HG02571 (cell line): ENCODE measurements at regions not wholly inside any gene's neighbourhood (a gene's known extent, or its start where the extent isn't known, plus 50 kb on each side); places are given as distances from the start of the nearest gene placed in this dataset.
"Not testable (repeated sequence)": the region's sequence is repeated elsewhere in the genome, so short reads cannot be mapped to it uniquely, and the experiment has no call there.

Source experiments
- ATAC-seq: cut with Tn5 transposase; IDR thresholded peaks from one replicate; pipeline ENCODE4 v1.9.1; 2021; ENCODE audit warnings: mild to moderate bottlenecking, moderate library complexity; ENCODE audit not compliant: unreplicated experiment

DNA sequence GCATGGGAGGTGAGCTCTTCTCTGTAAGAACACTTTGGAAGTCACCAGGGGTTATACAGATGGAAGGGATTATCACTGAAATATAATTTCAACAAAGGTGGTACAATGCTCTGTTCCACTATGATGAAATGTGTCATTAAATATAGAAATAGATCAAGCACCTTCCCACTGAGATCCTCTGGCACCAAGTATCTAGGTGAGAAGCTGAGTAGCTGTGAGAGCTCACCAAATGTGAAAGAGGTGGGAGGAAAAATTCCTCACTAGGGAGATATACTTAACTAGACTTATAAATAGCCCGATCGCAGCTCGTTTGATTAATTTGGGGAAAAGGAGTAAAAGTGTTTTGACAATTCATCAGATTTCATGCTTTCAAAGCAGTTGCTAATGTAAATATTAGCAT is 247.6 kb downstream of the SMAD2 start:
- ATAC-seq, result no peak

DNA sequence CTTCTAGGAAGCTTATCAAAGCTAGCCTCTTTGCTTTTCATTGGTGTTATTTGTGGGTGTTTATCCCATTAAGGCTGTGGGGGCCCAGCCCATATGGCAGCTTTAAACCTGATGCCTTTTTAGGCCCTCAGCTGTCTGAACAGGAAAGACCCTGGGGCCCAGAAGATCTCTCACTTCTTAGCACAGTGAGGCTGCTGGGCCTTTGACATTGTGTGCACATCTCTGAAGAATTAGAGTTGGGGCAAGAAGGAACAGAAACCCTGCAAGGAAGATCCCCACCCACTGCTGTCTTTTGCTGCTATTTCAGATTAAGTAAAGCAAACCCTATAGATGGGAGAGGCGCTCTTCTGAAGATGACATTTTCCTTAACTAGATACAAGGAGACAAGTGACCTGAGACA is 250.0 kb downstream of the SMAD2 start:
- ATAC-seq, result peak; percentile 74

DNA sequence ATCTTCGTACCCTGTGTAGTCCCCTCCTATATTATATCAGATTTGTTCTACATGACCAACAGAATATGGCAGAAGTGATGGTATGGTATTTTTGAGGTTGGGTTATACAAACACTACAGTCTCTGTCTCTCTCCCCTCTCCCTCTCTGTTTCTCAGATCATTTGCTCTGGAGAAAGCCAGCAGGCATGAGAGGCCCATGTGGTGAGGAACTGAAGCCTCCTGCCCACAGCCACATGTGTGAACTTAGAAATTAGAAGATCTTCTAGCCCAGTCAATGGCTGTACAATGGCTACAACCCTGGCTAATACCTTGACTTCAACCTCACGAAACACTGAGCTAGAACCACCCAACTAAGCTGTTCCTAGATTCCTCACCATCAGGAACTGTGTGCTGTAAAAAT is 250.6 kb downstream of the SMAD2 start:
- ATAC-seq, result no peak

DNA sequence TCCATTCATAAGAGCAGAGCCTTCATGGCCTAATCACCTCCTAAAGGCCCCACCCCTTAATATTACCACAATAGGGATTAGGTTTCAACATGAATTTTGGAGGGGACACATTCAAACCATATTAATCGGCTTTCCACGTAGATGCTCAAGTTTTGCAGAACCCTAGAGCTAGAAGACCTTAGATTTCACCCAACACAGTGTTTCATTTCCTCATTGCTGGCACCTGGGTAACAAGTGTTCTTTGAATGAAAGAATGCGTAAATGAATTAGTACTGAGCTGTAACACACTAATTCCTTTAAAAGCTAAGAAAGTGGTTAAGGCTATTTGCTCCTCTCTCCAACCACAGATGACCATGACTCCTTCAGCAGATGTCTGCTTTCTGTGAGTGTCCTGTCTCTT is 252.5 kb downstream of the SMAD2 start:
- no peak for ATAC-seq

DNA sequence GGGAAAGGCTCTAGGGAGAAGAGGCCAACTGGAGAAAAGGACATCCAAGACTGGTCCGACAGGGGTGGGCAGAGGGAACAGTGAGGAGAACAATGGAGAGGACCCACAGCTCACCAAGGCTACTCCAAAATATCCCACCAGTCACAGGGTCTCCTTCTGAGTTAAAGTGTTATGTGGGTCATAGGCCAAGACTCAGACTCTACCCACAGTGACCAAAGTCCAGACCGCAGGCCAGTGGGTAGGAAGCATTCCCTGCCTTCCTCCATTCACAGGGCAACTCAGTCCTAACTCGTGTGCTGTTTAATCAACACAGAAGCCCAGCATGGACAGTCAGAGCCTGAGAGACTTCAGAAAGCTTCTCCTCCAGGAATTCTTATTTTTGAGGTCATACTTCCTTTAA is 260.6 kb downstream of the SMAD2 start:
- ATAC-seq, result no peak

DNA sequence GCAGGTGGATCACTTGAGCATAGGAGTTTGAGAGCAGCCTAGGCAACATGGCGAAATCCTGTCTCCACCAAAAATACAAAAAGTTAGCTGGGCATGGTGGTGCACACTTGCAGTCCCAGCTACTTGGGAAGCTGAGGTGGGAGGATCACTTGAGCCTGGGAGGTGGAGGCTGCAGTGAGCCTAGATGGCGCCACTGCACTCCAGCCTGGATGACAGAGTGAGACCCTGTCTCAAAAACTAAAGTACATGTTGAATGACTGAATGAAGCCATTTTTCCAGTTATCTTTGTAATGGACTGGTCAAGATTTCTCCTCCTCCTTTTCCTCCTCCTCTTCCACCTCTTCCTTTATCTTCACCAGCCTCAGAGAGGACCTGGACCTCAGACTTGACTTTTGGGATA is 272.0 kb downstream of the SMAD2 start:
- ATAC-seq, result no peak

DNA sequence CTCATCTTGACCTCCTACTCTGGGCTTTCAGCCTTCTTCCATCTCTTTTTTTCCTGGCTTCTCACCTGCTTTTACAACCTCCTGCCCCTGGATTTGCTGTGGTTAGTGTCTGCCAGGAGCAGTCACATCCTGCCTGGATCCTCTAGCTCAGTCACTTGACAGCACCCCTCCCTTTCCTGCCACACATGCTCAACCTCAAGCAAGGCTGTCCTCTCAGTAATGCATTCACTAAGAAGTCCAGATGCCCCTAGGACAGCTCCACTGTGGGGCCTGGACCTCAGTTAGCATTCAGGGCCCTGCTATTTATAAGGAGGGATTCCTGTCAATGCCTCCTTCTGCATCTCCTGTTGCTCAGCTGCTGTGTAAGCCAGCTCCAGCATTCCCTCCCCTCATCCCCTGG is 275.5 kb downstream of the SMAD2 start:
- ATAC-seq, result no peak

DNA sequence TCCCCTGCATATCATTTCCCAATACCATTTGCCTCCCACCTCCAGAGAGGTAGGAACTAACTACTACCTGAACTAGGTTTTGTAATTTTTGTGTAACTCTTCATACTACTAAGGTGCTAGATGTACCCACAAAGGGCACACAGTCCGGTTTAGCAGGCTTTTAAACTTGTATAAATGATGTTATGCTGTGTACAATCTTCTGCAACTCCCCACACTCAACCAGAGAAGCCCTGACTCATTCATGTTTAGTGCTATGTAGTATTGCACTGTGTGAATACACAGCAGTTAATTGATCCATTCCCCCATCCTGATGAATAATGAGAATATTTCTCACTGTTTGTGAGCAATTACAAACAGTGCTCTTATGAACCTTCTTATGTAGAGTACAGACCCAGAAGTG is 285.6 kb downstream of the SMAD2 start:
- no peak for ATAC-seq

DNA sequence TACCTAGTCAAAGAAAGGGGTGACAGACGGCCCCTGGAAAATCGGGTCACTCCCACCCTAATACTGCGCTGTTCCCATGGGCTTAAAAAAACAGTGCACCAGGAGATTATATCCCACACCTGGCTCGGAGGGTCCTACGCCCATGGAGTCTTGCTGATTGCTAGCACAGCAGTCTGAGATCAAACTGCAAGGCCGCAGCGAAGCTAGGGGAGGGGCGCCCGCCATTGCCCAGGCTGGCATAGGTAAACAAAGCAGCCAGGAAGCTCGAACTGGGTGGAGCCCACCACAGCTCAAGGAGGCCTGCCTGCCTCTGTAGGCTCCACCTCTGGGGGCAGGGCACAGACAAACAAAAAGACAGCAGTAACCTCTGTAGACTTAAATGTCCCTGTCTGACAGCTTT is 292.9 kb downstream of the SMAD2 start:
- not testable (repeated sequence) for ATAC-seq

DNA sequence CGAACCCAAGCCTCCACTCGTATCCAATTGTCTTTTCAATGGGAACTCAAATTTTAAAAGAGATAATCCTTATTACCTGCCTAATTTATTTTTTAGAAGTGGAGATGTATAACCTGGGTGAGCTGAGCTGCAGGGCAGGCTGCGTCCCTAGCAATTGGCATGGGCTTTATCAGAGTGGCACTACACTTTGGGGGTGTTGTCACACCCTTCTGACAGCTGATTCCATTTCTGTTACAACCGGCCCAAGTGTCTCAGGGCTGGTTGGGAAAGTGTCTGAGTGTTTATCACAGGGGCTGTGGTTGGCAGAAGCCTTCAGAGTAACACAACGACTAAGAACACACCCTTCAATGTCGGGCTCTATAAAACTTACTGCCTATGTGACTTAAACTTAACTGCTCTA is 295.0 kb downstream of the SMAD2 start:
- ATAC-seq, result no peak

DNA sequence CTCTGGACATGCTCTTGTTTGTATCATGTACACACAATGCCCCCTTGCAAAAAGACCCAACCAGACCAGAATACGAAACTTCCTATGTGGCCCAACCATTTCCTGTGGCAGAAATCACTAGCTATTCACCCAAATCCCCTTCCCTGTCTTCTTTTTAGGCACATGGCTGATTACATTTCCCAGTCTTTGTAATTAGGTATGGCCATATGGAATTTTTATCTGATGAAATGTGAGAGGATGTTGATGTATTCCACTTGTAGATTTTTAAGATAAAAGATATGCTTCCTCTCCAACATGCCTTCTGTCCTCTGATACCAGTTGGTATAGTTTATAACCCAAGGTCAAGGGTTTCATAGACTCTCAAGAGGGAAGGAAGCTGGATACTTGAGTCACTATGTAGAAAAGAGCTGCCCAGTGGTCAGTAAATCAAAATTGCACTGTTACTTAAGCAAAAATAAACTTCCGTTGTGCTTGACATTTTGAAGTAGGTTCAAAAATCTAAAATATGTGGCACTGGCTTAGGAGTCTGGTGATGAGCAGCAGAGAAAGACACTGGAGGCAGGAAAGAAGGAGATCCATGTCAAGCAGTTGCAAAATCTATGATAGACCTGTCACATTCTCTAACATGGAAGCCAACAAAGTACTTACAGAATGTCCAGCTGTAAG is 297.4 kb downstream of the SMAD2 start:
- ATAC-seq, result no peak

DNA sequence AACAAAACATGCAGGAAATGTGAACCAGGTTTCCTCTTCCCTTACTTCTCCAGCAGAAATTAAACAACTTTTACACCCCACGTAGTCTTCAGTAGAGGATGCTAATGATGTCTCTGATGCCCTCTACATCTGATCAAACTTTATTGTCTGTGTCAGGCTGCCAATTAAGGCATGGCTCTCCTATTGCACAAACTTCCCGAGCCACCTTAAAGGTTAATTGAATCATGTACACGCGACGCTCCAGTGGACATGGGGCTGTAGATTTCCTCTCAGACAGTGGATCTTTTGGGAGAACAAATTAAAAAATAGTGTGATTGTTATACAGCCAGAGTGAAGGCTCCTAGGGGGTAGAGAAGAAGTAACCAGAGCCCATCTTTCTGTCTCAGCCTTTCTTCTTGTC is 301.6 kb downstream of the SMAD2 start:
- no peak for ATAC-seq

DNA sequence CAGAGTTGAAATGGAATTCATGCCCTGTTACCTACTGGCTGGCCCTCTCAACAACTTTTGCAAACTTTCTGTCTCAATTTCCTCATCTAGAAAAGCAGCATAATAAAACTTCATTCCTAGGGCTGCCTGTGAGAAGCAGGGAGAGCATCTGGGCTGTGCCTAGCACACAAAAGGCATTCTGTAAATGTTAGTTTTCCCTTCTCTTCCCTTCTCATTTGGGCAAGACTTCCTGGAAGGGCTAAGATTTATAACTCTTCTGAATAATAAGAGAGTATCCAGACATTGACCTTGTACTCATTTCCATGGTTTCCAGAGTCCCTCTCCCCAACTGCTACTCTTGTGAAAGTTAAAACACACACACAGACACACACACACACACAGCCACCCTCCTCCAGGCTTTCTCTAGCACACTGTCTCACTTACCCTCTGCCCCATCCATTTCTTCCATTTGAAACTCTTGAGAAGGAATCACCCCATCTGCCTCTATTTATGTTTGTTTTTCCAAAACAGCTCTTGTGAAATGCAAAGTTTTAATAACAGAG is 302.1 kb downstream of the SMAD2 start:
- no peak for ATAC-seq

DNA sequence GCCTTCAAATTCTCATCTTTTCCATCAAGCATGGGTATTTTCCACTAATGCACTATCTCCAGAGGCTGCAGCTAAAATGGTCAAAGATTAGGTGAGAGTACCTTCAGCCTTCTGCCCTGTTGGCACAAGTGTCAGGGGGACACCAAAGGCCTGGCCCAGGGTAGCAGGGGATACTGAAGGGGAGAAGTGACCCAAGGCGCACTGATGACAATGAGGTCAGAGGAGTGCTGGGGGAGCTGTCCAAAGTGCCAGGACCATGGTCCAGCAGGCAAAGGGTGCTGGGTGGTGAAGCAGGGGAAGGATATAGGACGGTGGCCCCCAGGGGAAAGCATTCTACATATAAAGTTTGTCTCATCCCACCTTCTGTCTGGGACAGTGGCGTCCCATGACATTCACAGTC is 303.4 kb downstream of the SMAD2 start:
- no peak for ATAC-seq

DNA sequence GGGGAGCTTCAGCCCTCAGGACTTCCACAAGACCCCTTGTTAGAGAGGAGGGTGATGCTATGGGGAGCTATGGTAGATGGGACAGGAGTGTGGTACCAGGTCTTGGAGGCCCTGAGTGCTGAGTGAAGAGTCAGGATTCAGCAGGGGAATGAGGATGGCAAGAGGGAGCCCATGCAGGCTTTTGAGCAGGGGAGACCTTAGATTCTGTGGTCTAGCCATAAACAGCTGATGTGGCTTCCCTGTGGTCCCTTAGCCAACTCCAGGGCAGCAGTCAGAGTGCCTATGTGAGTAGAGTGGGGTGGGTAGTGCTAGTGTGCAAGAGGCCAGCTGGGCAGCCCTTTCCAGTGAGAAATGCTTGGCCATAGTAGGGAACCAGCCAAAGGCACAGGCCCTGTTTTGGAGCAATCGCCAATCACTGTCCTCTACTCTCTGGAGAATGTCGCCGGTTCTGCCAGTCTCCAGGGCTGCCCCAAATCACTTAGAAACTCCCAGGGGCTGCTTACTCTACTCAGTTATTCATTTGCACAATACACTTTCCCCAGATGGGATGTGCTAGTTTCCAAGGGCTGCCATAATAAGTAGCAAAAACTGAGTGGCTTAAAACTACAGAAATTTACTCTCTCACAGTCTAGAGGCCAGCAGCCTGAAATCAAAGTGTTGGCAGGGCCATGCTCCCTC is 310.5 kb downstream of the SMAD2 start:
- ATAC-seq, result no peak

DNA sequence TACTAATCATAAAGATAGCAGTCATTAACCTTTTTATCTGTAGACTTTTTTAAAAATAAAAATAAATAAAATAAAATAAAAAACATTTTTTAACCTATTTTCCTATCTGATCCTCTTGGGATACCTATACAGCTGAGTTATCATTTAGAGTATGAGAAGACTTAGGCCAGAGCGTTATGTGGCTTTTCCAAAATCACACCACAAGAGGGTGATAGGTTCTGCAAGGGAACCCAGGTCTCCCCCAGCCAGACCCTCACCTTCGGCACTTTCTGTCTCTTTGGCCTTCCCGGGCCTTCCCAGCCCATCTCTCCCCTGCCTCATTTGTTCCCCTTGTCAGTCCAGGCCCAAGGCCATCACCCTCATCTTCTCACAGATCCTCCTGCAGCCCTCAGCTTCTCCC is 311.7 kb downstream of the SMAD2 start:
- ATAC-seq, result no peak

DNA sequence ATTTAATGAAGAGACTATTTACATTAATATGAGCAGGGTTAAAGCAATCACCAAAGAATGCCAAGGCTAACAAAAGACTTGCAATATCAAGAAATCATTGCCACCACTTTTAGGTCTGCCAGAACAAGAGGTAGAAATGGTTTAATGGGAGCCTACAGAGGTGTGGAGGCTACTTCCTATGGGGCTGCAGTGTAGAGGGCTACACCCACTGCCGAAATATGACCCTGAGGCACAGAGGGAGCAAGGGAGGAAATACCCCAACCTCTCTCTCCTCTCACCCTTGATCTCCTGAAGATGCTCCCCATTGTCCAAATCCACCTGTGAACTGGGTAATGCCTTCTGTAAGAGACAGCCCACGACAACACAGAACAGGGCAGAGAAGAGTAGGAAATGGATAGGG is 315.4 kb downstream of the SMAD2 start:
- ATAC-seq, result no peak

DNA sequence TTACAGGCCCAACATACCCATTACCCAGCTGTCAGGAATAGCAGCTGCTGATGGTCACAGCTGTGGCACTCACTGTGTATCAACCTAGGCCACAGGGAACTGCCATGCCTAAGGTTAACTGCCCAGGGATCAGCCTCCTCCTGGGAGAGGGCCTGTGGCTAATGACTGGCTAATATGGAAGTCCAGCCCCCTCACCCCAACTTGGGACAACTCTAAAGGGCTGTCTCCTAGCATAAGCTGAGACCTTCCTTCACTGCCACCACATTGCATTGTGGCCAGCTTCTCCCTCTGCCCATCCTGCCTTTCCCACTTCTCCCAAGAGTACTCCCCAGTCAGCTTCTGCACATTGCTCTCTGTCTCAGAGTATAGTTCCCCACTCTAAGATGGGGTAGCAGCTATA is 316.5 kb downstream of the SMAD2 start:
- no peak for ATAC-seq

DNA sequence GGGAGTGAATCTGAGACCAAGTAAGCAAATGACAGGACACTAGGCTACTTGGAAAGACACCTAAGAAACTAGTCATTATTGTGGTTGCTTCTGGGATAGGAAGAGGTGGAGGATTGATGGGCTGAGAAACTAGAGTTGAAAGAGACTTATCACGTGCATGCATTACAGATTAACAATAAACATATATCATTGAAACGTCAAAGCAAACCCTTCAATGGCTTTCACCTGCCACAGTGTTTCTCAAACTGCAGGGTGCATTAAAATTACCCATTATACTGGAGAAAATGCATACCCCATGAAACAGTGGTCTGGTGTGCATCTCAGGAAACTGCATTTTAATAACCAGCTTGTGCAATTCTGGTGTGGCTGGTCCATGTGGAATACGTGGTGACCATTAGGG is 318.8 kb downstream of the SMAD2 start:
- no peak for ATAC-seq

DNA sequence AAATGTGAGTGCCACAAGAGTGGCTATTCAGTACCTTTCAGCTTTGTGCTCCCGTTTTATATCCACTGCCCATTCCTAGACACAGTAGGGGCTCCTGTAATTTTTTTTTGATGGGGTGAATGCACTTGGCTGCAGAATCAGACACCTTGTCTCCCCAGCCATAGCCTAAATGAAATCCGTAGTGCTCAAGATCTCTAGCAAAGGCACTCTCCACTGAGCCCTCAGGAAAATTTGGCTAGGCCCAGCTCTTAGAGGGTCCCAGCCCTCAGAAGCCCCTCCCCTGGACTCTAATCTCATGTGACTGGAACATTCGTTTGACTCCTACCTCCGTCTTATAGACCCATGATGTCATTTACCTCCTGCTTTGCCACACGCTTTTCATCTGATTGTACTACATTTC is 323.9 kb downstream of the SMAD2 start:
- ATAC-seq, result no peak

DNA sequence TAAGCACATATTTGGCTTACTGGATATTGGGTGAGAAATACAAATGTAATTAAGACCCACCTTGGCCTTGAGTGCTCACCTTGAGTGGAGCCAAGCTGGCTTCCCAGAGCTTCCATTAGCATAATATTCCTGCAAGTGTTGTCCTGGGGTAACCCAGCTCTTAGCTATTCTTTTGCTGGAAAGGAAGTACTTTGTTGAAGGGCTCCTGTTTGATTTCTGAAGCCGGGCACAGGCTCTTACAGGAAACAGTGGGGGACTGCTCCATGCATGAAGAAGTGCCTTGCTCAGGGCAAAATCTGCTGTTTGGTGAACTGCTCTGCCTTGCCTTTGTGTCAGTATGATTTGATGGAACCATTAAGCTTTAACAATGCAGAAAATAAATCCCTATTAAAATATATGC is 325.4 kb downstream of the SMAD2 start:
- ATAC-seq, result no peak

DNA sequence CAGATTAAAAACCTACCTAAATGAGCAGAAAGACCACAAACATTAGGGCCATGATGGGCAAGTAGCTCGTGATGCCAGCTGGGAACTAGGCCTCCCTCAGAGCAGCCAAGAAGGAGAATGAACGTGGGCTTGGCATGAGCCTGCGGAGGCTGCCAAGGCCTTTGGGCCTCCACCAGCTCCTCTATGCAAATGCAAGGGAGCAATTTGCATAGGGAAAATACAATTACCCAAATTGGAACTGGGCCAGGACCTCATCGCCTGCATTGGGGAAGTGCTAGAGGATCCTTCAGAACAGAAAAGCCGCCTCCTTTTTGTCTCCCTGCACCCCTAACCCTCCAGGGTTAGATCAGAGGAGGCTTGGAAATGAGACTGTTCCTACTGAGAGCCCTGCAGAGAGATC is 326.4 kb downstream of the SMAD2 start:
- ATAC-seq, result no peak

DNA sequence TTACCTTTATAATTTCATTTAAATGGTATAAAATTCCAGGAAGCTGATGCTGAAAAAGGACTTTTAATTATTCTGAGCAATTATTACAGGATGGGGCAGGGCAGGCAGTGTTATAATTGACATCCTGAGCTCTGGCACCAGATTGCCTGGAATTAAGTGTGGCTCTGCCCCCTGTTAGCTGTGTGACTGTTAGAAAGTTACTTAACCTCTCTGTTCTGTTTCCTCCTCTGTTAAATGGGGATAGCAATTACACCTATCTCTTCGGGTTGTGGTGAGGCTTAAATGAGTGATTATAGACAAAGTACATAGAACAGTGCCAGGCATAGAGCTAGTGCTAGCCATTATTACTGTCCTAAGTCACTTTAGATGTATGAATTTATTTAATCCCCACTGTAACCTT is 327.3 kb downstream of the SMAD2 start:
- ATAC-seq, result no peak
